ENCODE measurements at regions not wholly inside any gene's neighbourhood (a gene's known extent, or its start where the extent isn't known, plus 50 kb on each side); places are given as distances from the start of the nearest gene placed in this dataset.
A peak's percentile ranks its signal among the peaks of the same experiment; 100 is the strongest.

- CTCF ChIA-PET (ENCODE audit: partially characterized antibody): interaction anchor here (0.8 to 2.2 kb wide), 2 partner anchors 10 to 37 kb away, joined by 3 to 10 read pairs; no protein-coding TSS in a partner anchor
- no peak for DNase-seq (ENCODE audit: low read depth in 1 of 2, low spot score in 2 of 2)
Measured at GRCh38 chr20:12875510-12875909, 133.3 kb upstream of the SPTLC3 start.

More at GRCh38 chr20:12875510-12875909, 133.3 kb upstream of the SPTLC3 start:
- no peaks in the 10 kb centered on the region for H3K27me3 ChIP-seq (replicated peaks in 1 of 4; ENCODE audit: control insufficient read depth in 3 of 4, extremely low read depth in 1 of 4, insufficient read depth in 3 of 4, low read length in 3 of 4)
- no peak overlapping the region for H3K9ac ChIP-seq (replicated peaks in 1 of 4; ENCODE audit: extremely low read depth in 1 of 4, low read depth in 3 of 4, low read length in 3 of 4)
- no peaks in the 10 kb centered on the region for H3K23me2 ChIP-seq (ENCODE audit: low read depth, low read length)
- no peak overlapping the region for H4K8ac ChIP-seq (ENCODE audit: extremely low read depth, insufficient read depth, low read length)
- no peaks in the 10 kb centered on the region for H3K79me1 ChIP-seq (ENCODE audit: low read depth, low read length)
- H2BK20ac ChIP-seq (ENCODE audit: low read length): 0 out of 2 replicates have a peak overlapping the region, but pooled peaks have one; percentile 62
- H3K14ac ChIP-seq (ENCODE audit: insufficient read length): no peak overlapping the region
- 0 out of 4 replicates have a peak overlapping the region, but pooled peaks of 1 of the 2 experiments have one; percentile 16 for H3K4me2 ChIP-seq (ENCODE audit: insufficient read depth in 1 of 2, low read depth in 2 of 2, low read length in 2 of 2)
- H3K4me3 ChIP-seq (ENCODE audit: extremely low read depth in 1 of 4, insufficient read depth in 2 of 4, low read depth in 3 of 4, low read length in 4 of 4): no peak overlapping the region
- no peak overlapping the region for H4K5ac ChIP-seq (ENCODE audit: insufficient read length, low read depth, low read length)
- no peaks in the 10 kb centered on the region; a peak in 1 of 4 replicates for H3K9me3 ChIP-seq (ENCODE audit: insufficient read depth in 2 of 2, low read depth in 1 of 2, low read length in 1 of 2)
- no peak overlapping the region for H3K27ac ChIP-seq (ENCODE audit: low read depth, low read length)
- peaks cover 0 to 7% (median 3%) of the 10 kb centered on the region in 4 experiments; a peak in 3 of 7 replicates for H3K4me1 ChIP-seq (replicated peaks in 1 of 4; ENCODE audit: control insufficient read depth in 3 of 4, insufficient read depth in 4 of 4, low read length in 3 of 4)
- no peaks in the 10 kb centered on the region for H4K20me1 ChIP-seq (replicated peaks in 1 of 2; ENCODE audit: control insufficient read depth in 1 of 2, insufficient read depth in 2 of 2, low read length in 2 of 2)
- no peak for TF ChIP-seq CBX5 (IDR thresholded peaks at IDR 0.05; ENCODE audit: low read depth, low read length)
- 80% methylated on average over 6 of the region's 6 CpGs; no CpG with 5 or more reads in 1 of the 2 experiments for WGBS, 2 experiments (ENCODE audit: extremely low coverage in 1 of 2, insufficient coverage in 1 of 2, insufficient read length in 1 of 2, insufficient replicate concordance in 2 of 2, low coverage in 1 of 2, low lambda C conversion rate in 2 of 2, missing lambda C conversion rate in 1 of 2)
- no peaks in the 10 kb centered on the region for H3K79me2 ChIP-seq (ENCODE audit: control insufficient read depth in 1 of 2, insufficient read depth in 2 of 2, low read length in 2 of 2)
- FAIRE-seq: no peak
- no peak overlapping the region for H2BK12ac ChIP-seq (ENCODE audit: low read depth, low read length)
- no peak overlapping the region for H2BK5ac ChIP-seq (ENCODE audit: low read depth, low read length)
- no peak overlapping the region for H3K23ac ChIP-seq (ENCODE audit: insufficient read length)
- H3K56ac ChIP-seq (replicated peaks; ENCODE audit: insufficient read length, low read depth, low read length): no peak overlapping the region
- no peak overlapping the region for H2BK120ac ChIP-seq (replicated peaks; ENCODE audit: low read depth, low read length)
- H2BK15ac ChIP-seq (ENCODE audit: low read length): no peak overlapping the region
- no peak overlapping the region for H3K4ac ChIP-seq (replicated peaks; ENCODE audit: insufficient read length, low read depth, low read length)
- no peak overlapping the region for H3K18ac ChIP-seq (ENCODE audit: extremely low read depth, low read length)
- POLR2A ChIA-PET (ENCODE audit: partially characterized antibody): interaction anchor here (1.7 kb wide), 1 partner anchor 113 kb away, joined by 4 read pairs; no protein-coding TSS in a partner anchor
- no peaks in the 10 kb centered on the region for H3K36me3 ChIP-seq (ENCODE audit: control insufficient read depth in 2 of 4, insufficient read depth in 4 of 4, low read length in 3 of 4)
- H4K91ac ChIP-seq (replicated peaks; ENCODE audit: insufficient read length, low read length): no peak overlapping the region
- 0 out of 2 replicates have a peak overlapping the region, but pooled peaks have one; percentile 38 for H2AFZ ChIP-seq (ENCODE audit: low read length)
- H2AK5ac ChIP-seq (ENCODE audit: low read depth, low read length): no peak overlapping the region

Measured in H1 (cell line).